PC-3 (cell line): ENCODE measurements at regions not wholly inside any gene's neighbourhood (a gene's known extent, or its start where the extent isn't known, plus 50 kb on each side); places are given as distances from the start of the nearest gene placed in this dataset.

Experiments used
- ATAC-seq: fragments of 200-7000 bp; cut with Tn5 transposase; 2 replicates; pipeline ENCODE4 v1.9.1; 2020; ENCODE audit warnings: mild to moderate bottlenecking, moderate library complexity
- BruUV-seq: library from RNA; stranded (reverse); fragments of 400-500 nt; replicated peaks from 2 replicates; lab custom pipeline; 2021; lab: Mats Ljungman, UMichigan
- CTCF ChIA-PET: fragments of 300-600 bp; sonication (Branson Sonifier 250); formaldehyde crosslinking; loops from one replicate; lab custom pipeline; 2022; ENCODE audit warnings: antibody characterized with exemption; lab: Charles Lee
- POLR2A ChIA-PET: fragments of 300-600 bp; sonication (Branson Sonifier 250); formaldehyde crosslinking; loops from one replicate; lab custom pipeline; 2022; ENCODE audit warnings: antibody characterized with exemption; ENCODE audit not compliant: unreplicated experiment; lab: Charles Lee
- DNase-seq: peaks from one replicate; pipeline ENCODE4 v3.0.0-alpha.2; 2015
- H2AFZ ChIP-seq: fragments of 300-600 bp; sonication (generic); 2 replicates; pipeline ENCODE4 v1.6.0; 2016; ENCODE audit warnings: antibody characterized with exemption, low read length
- H3F3A ChIP-seq: fragments of 300-600 bp; sonication (generic); one replicate; pipeline ENCODE4 v1.6.0; 2017; ENCODE audit warnings: antibody characterized with exemption, low read length, control low read depth, mild to moderate bottlenecking; ENCODE audit not compliant: unreplicated experiment
- H3K27ac ChIP-seq: fragments of 300-600 bp; sonication (generic); 2 replicates; pipeline ENCODE4 v1.5.1; 2016; ENCODE audit warnings: mild to moderate bottlenecking, low read length
- H3K27me3 ChIP-seq: fragments of 300-600 bp; sonication (generic); 2 replicates; pipeline ENCODE4 v1.6.1; 2016; ENCODE audit warnings: low read length, mixed read lengths
- H3K36me3 ChIP-seq: fragments of 300-600 bp; sonication (generic); 2 replicates; pipeline ENCODE4 v1.6.1; 2016; ENCODE audit warnings: low read depth, mixed run types, low read length, mixed read lengths
- H3K4me1 ChIP-seq: fragments of 300-600 bp; sonication (generic); 2 replicates; pipeline ENCODE4 v1.5.1; 2016; ENCODE audit warnings: low read length; ENCODE audit not compliant: insufficient read depth
- H3K4me2 ChIP-seq: fragments of 300-600 bp; sonication (generic); 2 replicates; pipeline ENCODE4 v1.6.0; 2016; ENCODE audit warnings: low read length
- H3K4me3 ChIP-seq: fragments of 300-600 bp; sonication (generic); 2 replicates; pipeline ENCODE4 v1.5.1; 2016; ENCODE audit warnings: mild to moderate bottlenecking, low read length, mixed read lengths
- H3K79me2 ChIP-seq: fragments of 300-600 bp; sonication (generic); 2 replicates; pipeline ENCODE4 v1.6.1; 2017; ENCODE audit warnings: low read length, mixed read lengths
- H3K9ac ChIP-seq: fragments of 300-600 bp; sonication (generic); 2 replicates; pipeline ENCODE4 v1.6.0; 2016; ENCODE audit warnings: mild to moderate bottlenecking, low read length
- H3K9me2 ChIP-seq: fragments of 300-600 bp; sonication (generic); replicated peaks from 2 replicates; pipeline ENCODE4 v1.6.1; 2016; ENCODE audit warnings: mixed run types, low read length, mixed read lengths
- H3K9me3 ChIP-seq: fragments of 300-600 bp; sonication (generic); 2 replicates; pipeline ENCODE4 v1.6.1; 2016; ENCODE audit warnings: low read length, mixed read lengths
- H4K20me1 ChIP-seq: fragments of 300-600 bp; sonication (generic); 2 replicates; pipeline ENCODE4 v1.6.1; 2016; ENCODE audit warnings: low read length, mixed read lengths
- CTCF ChIP-seq: fragments of 300-600 bp; sonication (generic); conservative IDR thresholded peaks from 2 replicates; pipeline ENCODE4 v1.5.1; 2017; ENCODE audit warnings: antibody characterized with exemption, low read depth, mild to moderate bottlenecking, low read length
- EZH2 ChIP-seq: fragments of 300-600 bp; sonication (generic); IDR thresholded peaks from one replicate; pipeline ENCODE4 v1.6.1; 2017; ENCODE audit warnings: antibody characterized with exemption, mild to moderate bottlenecking, low read length; ENCODE audit not compliant: unreplicated experiment
- EZH2phosphoT487 ChIP-seq: fragments of 300-600 bp; sonication (generic); IDR thresholded peaks from 2 replicates; pipeline ENCODE4 v1.6.1; 2018; ENCODE audit warnings: mild to moderate bottlenecking, antibody characterized with exemption, low read length, borderline replicate concordance
- intact Hi-C: fragments of 100-400 bp; cut with micrococcal nuclease; formaldehyde crosslinking; loops from 2 replicates; pipeline ENCODE4 v1.9.0; 2023

GRCh38 chr3:152056073-152056472 is 182.6 kb downstream of the SUCNR1 start:
- no peaks in the 10 kb centered on the region for H3K36me3 ChIP-seq
- no peak overlapping the region for H3K27ac ChIP-seq
- H2AFZ ChIP-seq: no peak overlapping the region
- no peak overlapping the region for H3K4me3 ChIP-seq
- H3K9me3 ChIP-seq: no peaks in the 10 kb centered on the region
- ATAC-seq: no peak
- no peaks in the 10 kb centered on the region for H3K27me3 ChIP-seq
- no TSS peak for BruUV-seq
- no peak overlapping the region for H3K9ac ChIP-seq
- TF ChIP-seq EZH2phosphoT487 (no peak), CTCF (no peak), EZH2 (no peak)
- intact Hi-C loops: no loop called here
- no peaks in the 10 kb centered on the region for H3K79me2 ChIP-seq
- no peak for DNase-seq
- no peaks in the 10 kb centered on the region for H3F3A ChIP-seq
- no peaks in the 10 kb centered on the region for H4K20me1 ChIP-seq
- no peaks in the 10 kb centered on the region for H3K4me1 ChIP-seq
- ChIA-PET POLR2A (no interaction called here), CTCF (no interaction called here)
- H3K4me2 ChIP-seq: no peak overlapping the region
- H3K9me2 ChIP-seq: no peaks in the 10 kb centered on the region

- POLR2A ChIA-PET: no interaction called here
- no peaks in the 10 kb centered on the region for H3K9me2 ChIP-seq
- H3K36me3 ChIP-seq: no peaks in the 10 kb centered on the region
- no peaks in the 10 kb centered on the region for H3K27me3 ChIP-seq
- no peaks in the 10 kb centered on the region for H4K20me1 ChIP-seq
- H3K27ac ChIP-seq: no peak overlapping the region
- no peaks in the 10 kb centered on the region for H3K9me3 ChIP-seq
- H3F3A ChIP-seq: no peaks in the 10 kb centered on the region
- DNase-seq: no peak
- H3K4me2 ChIP-seq: no peak overlapping the region
- H3K79me2 ChIP-seq: no peaks in the 10 kb centered on the region
- H3K4me3 ChIP-seq: no peak overlapping the region
- BruUV-seq: no TSS peak
- intact Hi-C loops: no loop called here
- CTCF ChIA-PET: no interaction called here
- H3K9ac ChIP-seq: no peak overlapping the region
- H2AFZ ChIP-seq: no peak overlapping the region
- no peak; the same call in 1 of the 2 replicates for ATAC-seq
- no peaks in the 10 kb centered on the region for H3K4me1 ChIP-seq
- TF ChIP-seq EZH2phosphoT487: no peak
- no peak for TF ChIP-seq EZH2
- TF ChIP-seq CTCF: no peak
These were observed 183.0 kb downstream of the SUCNR1 start for GRCh38 chr3:152056481-152056880.

- H3K9me3 ChIP-seq: no peaks in the 10 kb centered on the region
- H3K79me2 ChIP-seq: no peaks in the 10 kb centered on the region
- H3K27ac ChIP-seq: no peak overlapping the region
- H3F3A ChIP-seq: no peaks in the 10 kb centered on the region
- BruUV-seq: no TSS peak
- no peak overlapping the region for H3K4me3 ChIP-seq
- ATAC-seq: no peak
- H3K9me2 ChIP-seq: no peaks in the 10 kb centered on the region
- H3K36me3 ChIP-seq: no peaks in the 10 kb centered on the region
- H4K20me1 ChIP-seq: no peaks in the 10 kb centered on the region
- intact Hi-C loops: no loop called here
- no peak for TF ChIP-seq EZH2
- TF ChIP-seq CTCF: no peak
- TF ChIP-seq EZH2phosphoT487: no peak
- CTCF ChIA-PET: no interaction called here
- H3K4me2 ChIP-seq: no peak overlapping the region
- H3K27me3 ChIP-seq: no peaks in the 10 kb centered on the region
- POLR2A ChIA-PET: no interaction called here
- no peak overlapping the region for H2AFZ ChIP-seq
- H3K4me1 ChIP-seq: no peaks in the 10 kb centered on the region
- H3K9ac ChIP-seq: no peak overlapping the region
- no peak for DNase-seq
These were observed 183.5 kb downstream of the SUCNR1 start for GRCh38 chr3:152056987-152057386.
